CD4-positive, alpha-beta T cell treated with Interleukin-4 for 1 hour (primary cell): ENCODE measurements at regions not wholly inside any gene's neighbourhood (a gene's known extent, or its start where the extent isn't known, plus 50 kb on each side); places are given as distances from the start of the nearest gene placed in this dataset.
"Not testable (repeated sequence)": the region's sequence is repeated elsewhere in the genome, so short reads cannot be mapped to it uniquely, and the experiment has no call there.

Source experiments
- DNase-seq, 2 donors: peaks; one replicate each; pipeline ENCODE4 v3.0.0-alpha.2; 2020 to 2022

DNA sequence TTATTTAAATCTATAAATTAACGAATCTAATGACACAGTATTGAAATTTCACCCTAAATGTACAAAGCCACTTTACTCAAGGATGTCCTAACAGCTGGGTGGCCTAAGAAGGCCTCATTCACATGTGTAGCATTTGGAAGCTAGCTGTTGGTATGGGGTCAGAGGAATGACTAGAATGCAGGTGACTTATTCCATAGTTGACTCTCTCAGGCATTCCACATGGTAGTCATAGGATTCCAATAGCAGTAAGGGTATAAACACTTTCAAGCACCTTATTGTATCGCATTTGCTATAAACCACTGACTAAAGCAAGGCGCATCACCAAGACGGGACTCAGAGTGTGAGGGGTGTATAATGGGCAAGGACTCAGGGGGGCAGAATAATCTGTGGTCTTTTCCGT lies 294.8 kb upstream of the EPHA3 start:
- DNase-seq: no peak

DNA sequence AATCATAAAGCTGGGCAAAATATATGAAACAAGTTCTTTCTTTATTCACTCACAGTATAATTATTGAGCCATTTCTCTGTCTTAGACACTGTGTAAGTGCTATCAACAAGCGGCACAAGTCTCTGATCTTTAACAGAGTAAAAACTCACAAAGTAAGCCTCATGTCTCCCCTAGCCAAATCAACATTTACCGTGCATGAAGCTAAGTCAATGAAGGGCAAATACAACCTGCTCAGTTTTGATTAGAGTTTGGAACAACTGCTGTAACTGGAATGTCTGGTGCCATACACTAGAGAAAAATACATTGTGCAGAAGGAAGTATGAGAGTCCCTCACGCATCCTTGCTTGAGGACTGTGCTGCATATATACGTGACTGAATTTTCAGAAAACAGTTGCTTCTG lies 291.0 kb upstream of the EPHA3 start:
- no peak for DNase-seq

GRCh38 chr3:88824666-88825564 lies 282.5 kb upstream of the EPHA3 start:
- no peak for DNase-seq

- no peak for DNase-seq
Observed at GRCh38 chr3:88828466-88828865, 279.0 kb upstream of the EPHA3 start.

DNA sequence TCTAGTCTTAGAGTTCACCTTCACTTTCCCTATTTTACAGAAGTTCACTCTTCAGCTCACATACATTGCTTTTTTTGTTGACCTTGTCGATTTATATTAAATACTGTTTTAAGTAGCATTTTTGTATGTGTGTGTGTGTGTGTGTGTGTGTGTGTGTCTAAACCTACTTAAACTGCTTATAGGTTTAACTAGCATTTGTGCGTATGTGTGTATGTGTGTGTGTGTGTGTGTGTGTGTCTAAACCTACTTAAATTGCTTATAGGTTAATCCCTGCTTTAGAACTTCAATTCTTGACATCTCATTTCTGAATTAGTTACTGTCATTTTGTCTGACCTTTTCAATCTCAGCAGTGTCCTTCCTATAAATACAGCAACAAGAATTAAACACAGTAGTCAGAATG lies 254.8 kb upstream of the EPHA3 start:
- no peak for DNase-seq

DNA sequence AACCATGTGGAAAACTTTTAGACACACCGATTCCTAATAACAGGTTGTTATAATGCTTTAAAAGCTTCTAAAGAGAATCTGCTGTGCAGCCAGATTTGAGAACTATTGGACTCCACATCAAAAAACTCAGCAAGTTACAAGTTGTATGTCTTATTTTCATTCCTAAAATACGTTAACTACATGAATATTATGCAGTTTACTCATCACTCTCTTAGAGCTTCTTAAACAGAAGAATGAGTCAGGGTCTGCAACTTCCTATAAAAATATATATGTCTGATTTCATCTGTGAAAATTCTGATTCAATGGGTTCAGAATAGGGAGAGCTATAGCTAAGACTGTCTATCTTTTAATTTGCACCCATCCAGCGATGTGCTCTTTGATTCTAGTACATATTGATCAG lies 244.2 kb upstream of the EPHA3 start:
- DNase-seq: no peak

GRCh38 chr3:88876724-88877123 lies 230.7 kb upstream of the EPHA3 start:
- no peak for DNase-seq

- DNase-seq: no peak
Observed at GRCh38 chr3:88879905-88880304, 227.5 kb upstream of the EPHA3 start.

DNA sequence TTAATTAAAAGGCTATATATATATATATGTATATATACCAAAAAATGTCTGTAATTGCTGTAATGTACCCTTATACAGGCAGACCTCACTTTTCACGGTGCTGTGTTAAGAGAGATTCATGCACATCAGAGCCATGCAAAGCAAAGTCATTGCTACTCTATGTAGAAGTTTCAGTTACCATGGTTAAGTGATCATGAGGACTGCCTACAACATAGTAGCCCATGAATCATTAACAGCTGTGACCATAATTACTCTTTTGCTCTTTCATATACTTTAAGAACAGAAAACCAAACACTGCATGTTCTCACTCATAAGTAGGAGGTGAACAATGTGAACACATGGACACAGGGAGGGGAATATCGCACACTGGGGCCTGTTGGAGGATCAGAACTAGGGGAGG lies 225.3 kb upstream of the EPHA3 start:
- DNase-seq: no peak

DNA sequence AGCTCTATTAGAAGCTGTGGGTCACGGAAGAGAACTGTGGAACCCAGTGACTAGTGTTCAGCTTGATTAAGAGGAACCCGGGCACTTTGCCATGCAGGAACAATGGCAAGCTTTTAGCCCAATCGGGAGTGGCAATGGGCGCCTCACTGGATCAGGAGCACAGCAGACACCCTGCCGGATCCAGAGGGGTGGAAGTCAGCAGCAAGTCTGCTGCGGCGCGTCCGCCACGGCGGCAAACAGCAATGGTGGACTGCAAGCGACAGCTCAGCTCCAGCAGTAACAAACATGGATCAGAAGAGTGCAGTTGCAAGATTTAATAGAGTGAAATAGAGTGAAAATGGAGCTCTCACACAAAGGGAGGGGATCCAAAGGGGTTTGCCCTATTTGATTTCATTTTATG lies 220.8 kb upstream of the EPHA3 start:
- DNase-seq: not testable (repeated sequence)

DNA sequence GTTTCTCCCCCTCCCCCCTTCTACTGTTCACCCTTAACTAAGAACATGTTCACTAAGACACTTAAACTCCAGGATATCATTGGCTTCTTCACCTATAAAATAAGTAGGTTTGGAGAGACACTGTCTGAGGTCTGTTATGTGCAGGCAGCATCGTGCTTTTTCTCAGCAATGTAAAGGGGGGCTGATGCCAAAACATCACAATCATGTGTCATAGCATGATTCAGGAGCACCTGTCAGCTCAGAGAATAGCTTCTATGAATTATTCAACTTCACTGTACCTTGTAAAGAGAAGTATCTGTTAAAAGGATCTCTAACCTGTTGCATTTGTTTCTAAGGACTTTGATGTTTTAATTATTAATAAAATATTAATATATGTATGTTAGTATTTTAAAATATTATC lies 211.4 kb upstream of the EPHA3 start:
- DNase-seq: no peak

- no peak for DNase-seq
Observed at GRCh38 chr3:88912294-88912877, 195.0 kb upstream of the EPHA3 start.

DNA sequence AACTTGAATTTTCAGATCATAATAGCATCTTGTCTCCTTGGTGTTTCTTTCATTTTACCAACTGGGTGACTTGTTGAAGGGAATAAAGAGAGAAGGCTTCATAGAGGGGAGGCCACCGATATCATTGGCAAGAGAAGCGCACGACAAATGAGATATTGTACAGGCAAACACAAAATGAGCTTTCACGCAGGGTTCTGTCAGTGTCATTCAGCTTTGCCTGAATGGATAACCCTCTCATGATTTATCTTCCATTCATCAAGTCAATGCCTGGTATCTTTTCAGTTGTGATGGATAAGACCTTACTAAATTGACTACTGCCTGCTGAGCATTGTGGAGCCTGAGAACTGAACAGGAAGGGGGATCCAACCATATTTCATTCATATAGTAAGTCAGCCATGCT lies 188.6 kb upstream of the EPHA3 start:
- no peak for DNase-seq

DNA sequence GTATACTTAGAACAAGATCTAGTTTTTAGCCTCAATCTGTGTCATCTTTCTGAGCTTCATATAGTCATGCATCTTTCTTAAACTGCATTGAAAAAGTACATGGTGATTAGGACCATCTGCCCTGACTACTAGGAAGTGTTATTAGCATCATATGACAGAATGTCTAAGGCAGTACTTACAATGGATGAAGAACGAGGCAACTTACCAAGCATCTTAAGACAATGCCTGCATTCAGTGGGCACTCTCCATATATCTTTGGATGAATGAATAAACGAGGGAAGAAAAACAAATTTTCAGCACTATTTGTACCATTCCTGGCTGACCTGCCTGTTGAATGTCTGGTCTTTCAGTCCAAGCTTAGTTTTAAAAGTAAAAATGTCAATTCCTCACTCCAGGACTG lies 185.4 kb upstream of the EPHA3 start:
- DNase-seq: no peak

DNA sequence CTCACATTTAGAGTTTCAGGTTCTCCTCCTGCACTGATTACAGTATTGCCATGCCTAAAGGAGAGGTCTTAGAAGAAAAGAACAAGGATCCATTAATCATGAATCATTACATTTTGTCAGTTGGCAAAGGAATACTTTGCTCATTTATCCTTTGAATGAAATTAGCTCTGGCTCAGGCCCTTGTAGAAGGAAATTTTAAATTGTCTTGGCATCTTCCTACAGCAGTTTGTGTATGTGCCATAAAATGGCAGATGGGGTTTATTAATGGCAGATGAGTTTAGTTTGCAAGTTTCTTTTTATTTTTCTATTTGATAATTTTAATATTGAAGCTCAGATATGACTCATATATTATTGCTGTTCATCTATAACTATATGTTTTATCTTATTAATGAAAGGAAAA lies 181.2 kb upstream of the EPHA3 start:
- DNase-seq: no peak

GRCh38 chr3:88930611-88931010 lies 176.8 kb upstream of the EPHA3 start:
- DNase-seq: no peak

DNA sequence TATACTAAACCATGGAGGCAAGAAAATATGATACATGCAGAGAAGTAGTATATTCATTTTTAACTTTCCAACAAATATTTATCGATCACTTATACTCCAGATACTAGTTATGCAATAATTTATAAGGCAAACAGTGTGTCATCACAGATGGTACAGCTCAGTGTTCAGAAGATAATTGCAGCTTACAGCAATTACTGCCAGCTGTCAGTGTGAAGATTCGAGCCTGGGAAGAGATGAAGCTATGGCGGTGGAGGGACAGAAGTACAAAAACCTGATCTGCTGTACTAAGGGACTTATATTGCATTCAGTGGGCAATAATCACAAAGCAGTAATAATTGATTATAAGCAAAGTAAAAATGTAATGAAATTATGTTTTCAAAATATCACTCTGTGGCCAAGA lies 170.6 kb upstream of the EPHA3 start:
- no peak for DNase-seq

DNA sequence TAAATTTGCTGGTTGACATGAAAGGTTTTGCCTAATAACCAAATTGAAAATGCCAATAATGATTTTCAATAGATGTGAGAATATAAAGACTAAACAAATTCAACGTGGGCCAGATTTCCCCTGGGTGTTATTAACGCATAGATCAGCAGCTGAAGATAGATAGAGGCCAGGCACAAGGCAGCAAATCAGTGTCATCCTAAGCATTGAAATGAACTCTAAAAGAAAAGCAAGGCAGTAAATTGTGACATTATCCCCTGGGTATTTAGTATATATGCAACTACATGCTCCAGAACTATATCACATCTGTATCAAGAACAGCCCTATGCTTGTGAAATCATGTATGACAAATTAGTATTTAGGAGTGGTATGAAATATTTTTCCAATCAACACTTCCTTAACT lies 167.1 kb upstream of the EPHA3 start:
- no peak for DNase-seq

- no peak for DNase-seq
Observed at GRCh38 chr3:88947013-88947412, 160.4 kb upstream of the EPHA3 start.

DNA sequence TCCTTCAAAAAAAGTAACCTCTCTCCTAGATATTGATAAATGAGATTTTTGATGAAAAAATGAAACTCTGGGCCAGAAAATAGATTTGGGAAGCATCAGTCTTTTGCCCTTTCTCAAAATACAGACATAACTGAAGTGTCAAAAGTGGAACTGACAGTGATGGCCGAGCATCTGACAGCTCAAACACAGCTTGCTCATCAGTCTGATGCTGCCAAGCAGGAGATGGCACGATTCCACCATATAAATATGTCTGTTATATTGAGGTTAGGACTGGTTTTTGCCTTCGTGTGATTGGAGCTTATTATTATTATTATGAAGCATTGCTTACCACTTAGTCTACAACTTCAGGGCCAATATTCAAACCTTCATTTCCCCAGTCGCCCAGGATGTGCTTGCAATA lies 152.6 kb upstream of the EPHA3 start:
- no peak for DNase-seq

DNA sequence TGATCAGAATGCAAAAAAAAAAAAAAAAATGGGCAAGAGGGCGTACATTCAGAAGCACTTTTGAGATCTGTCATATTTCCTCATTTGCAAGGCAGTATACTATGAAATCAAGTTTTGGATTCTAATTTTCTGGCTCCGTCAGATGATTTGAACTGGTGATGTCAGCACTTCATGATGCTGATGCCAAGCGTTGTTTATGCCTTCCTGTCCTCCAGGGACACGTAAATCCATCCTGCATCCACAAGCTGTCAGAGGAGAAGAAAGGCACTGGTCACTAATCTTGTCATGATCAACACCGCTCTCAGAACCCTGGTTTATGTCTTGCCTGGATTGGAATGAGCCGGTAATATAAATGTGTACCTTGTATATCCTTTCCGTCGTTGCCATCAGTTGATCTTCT lies 152.1 kb upstream of the EPHA3 start:
- no peak for DNase-seq

- no peak for DNase-seq
Observed at GRCh38 chr3:88957711-88958439, 149.5 kb upstream of the EPHA3 start.

DNA sequence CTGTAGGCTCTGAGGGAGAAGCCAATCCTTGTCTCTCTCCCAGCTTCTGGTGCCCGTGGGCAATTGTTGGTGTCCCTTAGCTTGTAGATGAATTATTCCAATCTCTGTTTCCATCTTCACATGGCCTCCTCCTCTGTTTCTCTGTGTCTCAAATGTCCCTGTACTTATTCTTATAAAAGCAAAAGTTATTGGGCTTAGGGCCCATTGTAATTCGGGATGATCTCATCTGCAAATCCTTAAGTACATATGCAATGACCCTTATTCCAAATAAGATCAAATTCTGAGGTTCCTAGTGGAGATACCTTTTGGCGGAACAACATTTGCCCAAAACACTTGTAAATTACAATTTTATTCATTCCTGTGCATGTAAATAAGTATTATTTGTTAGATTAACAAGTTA lies 147.4 kb upstream of the EPHA3 start:
- no peak for DNase-seq

DNA sequence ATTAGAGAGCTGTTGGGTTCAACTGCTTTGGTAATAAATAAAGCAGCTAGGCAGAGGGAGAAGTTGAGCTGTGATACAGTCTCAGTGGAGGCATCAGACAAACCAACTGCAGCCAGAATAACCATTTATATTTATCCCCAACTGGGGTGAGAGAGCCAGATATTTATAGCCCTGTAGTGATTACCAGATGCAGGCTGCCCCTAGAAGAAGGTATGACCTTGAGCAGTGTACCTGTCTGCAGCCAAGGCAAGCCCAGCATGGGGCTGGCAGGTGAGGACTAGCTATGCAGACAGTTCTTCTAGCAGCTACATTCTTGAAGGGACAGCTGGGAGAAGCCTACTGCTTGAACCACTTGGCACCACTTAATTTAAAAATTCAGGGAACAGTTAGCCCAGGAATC lies 144.4 kb upstream of the EPHA3 start:
- DNase-seq: no peak
